ENCODE measurements at regions not wholly inside any gene's neighbourhood (a gene's known extent, or its start where the extent isn't known, plus 50 kb on each side); places are given as distances from the start of the nearest gene placed in this dataset.

GRCh38 chr21:32155226-32155625, 123.6 kb downstream of the MIS18A start:
- TF ChIP-seq CTCF (IDR thresholded peaks at IDR 0.05) (no peak), POLR2A (IDR thresholded peaks at IDR 0.05) (no peak)
- 69 to 86% methylated on average over 2 of the region's 2 CpGs for WGBS, 2 donors

GRCh38 chr21:32147041-32147440, 131.8 kb downstream of the MIS18A start:
- Histone ChIP-seq H3K36me3 (no peaks in the 10 kb centered on the region), H3K27ac (no peak overlapping the region), H3K4me3 (no peak overlapping the region), H3K27me3 (no peaks in the 10 kb centered on the region), H3K4me1 (no peaks in the 10 kb centered on the region), H3K9me3 (no peaks in the 10 kb centered on the region)
- 34 to 80% methylated on average over 2 of the region's 2 CpGs for whole genome bisulfite sequencing, 2 donors
- no peak for TF ChIP-seq CTCF (IDR thresholded peaks at IDR 0.05)
- intact Hi-C loops (cut with DNase I), result no loop called here
- no peak for DNase-seq

More at GRCh38 chr21:32155226-32155625, 123.6 kb downstream of the MIS18A start:
- intact Hi-C loops (cut with DNase I), result no loop called here
- Histone ChIP-seq H3K27ac (no peak overlapping the region), H3K9me3 (no peaks in the 10 kb centered on the region), H3K36me3 (no peaks in the 10 kb centered on the region), H3K27me3 (no peaks in the 10 kb centered on the region), H3K4me1 (no peaks in the 10 kb centered on the region), H3K4me3 (no peak overlapping the region)
- DNase-seq, result no peak

- no peaks in the 10 kb centered on the region for H3K27me3 ChIP-seq
- H3K4me1 ChIP-seq, result peaks cover 0 to 7% (median 0%) of the 10 kb centered on the region in 3 donors
- no peak for TF ChIP-seq POLR2A (IDR thresholded peaks at IDR 0.05)
- no peak for TF ChIP-seq CTCF (IDR thresholded peaks at IDR 0.05)
- H3K36me3 ChIP-seq, result no peaks in the 10 kb centered on the region
- DNase-seq, result no peak
- H3K9me3 ChIP-seq, result no peaks in the 10 kb centered on the region
- intact Hi-C loops (cut with DNase I), result no loop called here
- H3K27ac ChIP-seq, result no peak overlapping the region
- WGBS, 2 donors, result 67 to 90% methylated on average over 2 of the region's 2 CpGs
- H3K4me3 ChIP-seq, result no peak overlapping the region
These were observed 134.0 kb downstream of the MIS18A start for GRCh38 chr21:32144851-32145250.

GRCh38 chr21:32143241-32143939, 135.5 kb downstream of the MIS18A start:
- no peaks in the 10 kb centered on the region for H3K27me3 ChIP-seq
- H3K4me3 ChIP-seq, result no peak overlapping the region
- DNase-seq, result no peak
- H3K4me1 ChIP-seq, result peaks cover 0 to 10% (median 2%) of the 10 kb centered on the region in 3 donors
- no peaks in the 10 kb centered on the region for H3K9me3 ChIP-seq
- intact Hi-C loops (cut with DNase I), result no loop called here
- 53 to 83% methylated on average over 5 to 11 of the region's 13 CpGs for WGBS, 2 donors
- no peaks in the 10 kb centered on the region for H3K36me3 ChIP-seq
- no peak overlapping the region for H3K27ac ChIP-seq
- TF ChIP-seq CTCF (IDR thresholded peaks at IDR 0.05) (no peak), POLR2A (IDR thresholded peaks at IDR 0.05) (no peak)

- no peak for DNase-seq
- no peak overlapping the region for H3K4me3 ChIP-seq
- peaks cover 1 to 18% (median 3%) of the 10 kb centered on the region in 3 donors for H3K4me1 ChIP-seq
- TF ChIP-seq POLR2A (IDR thresholded peaks at IDR 0.05) (no peak), CTCF (IDR thresholded peaks at IDR 0.05) (no peak)
- H3K36me3 ChIP-seq, result no peaks in the 10 kb centered on the region
- no peaks in the 10 kb centered on the region for H3K9me3 ChIP-seq
- H3K27me3 ChIP-seq, result no peaks in the 10 kb centered on the region
- 70 to 81% methylated on average over 2 to 3 of the region's 3 CpGs for WGBS, 2 donors
- intact Hi-C loops (cut with DNase I), result no loop called here
- no peak overlapping the region for H3K27ac ChIP-seq
These were observed 137.6 kb downstream of the MIS18A start for GRCh38 chr21:32141318-32141633.
